ENCODE measurements at regions not wholly inside any gene's neighbourhood (a gene's known extent, or its start where the extent isn't known, plus 50 kb on each side); places are given as distances from the start of the nearest gene placed in this dataset.

DNA sequence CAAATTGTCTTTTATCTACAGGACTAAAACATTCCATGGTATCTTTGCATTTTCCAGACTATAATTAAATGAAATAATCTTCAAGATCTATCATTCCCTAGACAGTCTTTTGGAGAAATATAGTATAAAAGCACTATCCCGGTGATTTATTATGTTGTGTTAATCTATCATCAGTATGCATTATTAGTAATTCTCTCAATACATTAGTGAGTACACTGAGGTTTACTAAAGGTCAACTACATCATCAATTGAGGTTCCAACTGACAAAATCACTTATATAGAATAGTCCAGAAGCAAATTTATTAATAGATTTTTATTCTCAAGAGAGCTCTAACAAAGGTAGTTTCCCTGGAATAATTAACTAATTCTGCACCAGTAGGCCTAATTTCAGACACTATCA lies 169.6 kb downstream of the KCNA4 start:
- no peaks in the 10 kb centered on the region for H3K36me3 ChIP-seq
- H3K27ac ChIP-seq = no peak overlapping the region
- no peaks in the 10 kb centered on the region for H3K27me3 ChIP-seq (ENCODE audit: insufficient read depth, low read depth, severe bottlenecking)
- DNase-seq = no peak
- H3K4me3 ChIP-seq (ENCODE audit: low read depth, low read length) = no peak overlapping the region
- H3K9me3 ChIP-seq (ENCODE audit: severe bottlenecking) = no peaks in the 10 kb centered on the region
- TF ChIP-seq, protein P1, sequence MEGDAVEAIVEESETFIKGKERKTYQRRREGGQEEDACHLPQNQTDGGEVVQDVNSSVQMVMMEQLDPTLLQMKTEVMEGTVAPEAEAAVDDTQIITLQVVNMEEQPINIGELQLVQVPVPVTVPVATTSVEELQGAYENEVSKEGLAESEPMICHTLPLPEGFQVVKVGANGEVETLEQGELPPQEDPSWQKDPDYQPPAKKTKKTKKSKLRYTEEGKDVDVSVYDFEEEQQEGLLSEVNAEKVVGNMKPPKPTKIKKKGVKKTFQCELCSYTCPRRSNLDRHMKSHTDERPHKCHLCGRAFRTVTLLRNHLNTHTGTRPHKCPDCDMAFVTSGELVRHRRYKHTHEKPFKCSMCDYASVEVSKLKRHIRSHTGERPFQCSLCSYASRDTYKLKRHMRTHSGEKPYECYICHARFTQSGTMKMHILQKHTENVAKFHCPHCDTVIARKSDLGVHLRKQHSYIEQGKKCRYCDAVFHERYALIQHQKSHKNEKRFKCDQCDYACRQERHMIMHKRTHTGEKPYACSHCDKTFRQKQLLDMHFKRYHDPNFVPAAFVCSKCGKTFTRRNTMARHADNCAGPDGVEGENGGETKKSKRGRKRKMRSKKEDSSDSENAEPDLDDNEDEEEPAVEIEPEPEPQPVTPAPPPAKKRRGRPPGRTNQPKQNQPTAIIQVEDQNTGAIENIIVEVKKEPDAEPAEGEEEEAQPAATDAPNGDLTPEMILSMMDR (IDR thresholded peaks at IDR 0.05; ENCODE audit: low read depth, low read length) = no peak

DNA sequence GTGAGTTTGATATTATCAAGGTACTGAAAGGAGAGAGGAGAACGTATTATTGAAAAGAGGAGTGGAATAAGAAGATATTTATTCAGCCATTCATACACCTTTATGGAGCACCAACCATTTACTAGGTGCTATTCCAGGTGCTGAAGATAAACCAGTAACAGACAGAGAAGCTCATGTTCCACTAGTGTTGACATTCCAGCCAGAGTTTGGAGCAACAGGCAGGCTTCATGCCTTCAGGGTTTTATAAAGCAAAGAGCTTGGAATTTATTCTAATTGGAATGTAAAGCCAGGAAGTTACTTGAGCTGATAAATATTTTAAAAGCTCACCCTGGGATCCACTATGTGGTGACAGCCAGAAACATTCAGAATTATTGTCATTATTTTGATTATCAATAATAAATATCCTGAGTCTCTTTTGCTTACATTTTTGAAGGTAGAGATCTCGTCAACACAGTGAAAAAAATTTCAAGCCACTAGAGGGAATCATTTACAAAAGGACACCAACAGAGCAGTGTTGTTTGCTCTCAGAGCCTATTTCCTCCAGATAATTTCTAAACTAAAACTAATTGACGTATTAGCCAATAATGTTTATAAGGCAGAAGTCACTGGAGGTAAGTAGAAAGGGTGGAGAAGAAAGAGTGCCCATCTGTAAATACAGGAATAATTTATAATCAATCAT lies 172.0 kb downstream of the KCNA4 start:
- no peak overlapping the region for H3K4me3 ChIP-seq (ENCODE audit: low read depth, low read length)
- DNase-seq = no peak
- no peak overlapping the region for H3K27ac ChIP-seq
- no peaks in the 10 kb centered on the region for H3K27me3 ChIP-seq (ENCODE audit: insufficient read depth, low read depth, severe bottlenecking)
- H3K9me3 ChIP-seq (ENCODE audit: severe bottlenecking) = no peaks in the 10 kb centered on the region
- H3K36me3 ChIP-seq = no peaks in the 10 kb centered on the region
- TF ChIP-seq, protein P1 (IDR thresholded peaks at IDR 0.05; ENCODE audit: low read depth, low read length) = no peak

DNA sequence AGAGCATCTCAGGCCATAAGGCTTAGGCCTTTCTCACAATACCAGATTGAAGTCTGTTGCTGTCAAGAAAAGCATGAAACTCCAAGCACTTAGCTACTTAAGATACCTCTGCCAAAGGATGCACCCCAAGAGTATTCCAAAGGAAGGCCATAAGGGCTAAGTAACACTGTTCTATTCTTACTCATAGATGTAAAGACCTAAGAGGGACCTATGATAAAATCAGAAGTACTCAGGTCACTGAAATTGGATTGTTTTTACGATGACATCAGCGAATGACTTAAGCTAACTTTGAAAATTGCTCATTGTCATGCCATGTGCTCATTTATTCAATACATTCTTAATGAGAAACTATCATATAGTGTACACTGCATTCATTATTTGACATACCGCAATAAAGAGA lies 172.8 kb downstream of the KCNA4 start:
- TF ChIP-seq, protein P1 (IDR thresholded peaks at IDR 0.05; ENCODE audit: low read depth, low read length) = no peak
- Histone ChIP-seq H3K9me3 (ENCODE audit: severe bottlenecking) (no peaks in the 10 kb centered on the region), H3K27me3 (ENCODE audit: insufficient read depth, low read depth, severe bottlenecking) (no peaks in the 10 kb centered on the region), H3K36me3 (no peaks in the 10 kb centered on the region), H3K27ac (no peak overlapping the region), H3K4me3 (ENCODE audit: low read depth, low read length) (no peak overlapping the region)
- no peak for DNase-seq

DNA sequence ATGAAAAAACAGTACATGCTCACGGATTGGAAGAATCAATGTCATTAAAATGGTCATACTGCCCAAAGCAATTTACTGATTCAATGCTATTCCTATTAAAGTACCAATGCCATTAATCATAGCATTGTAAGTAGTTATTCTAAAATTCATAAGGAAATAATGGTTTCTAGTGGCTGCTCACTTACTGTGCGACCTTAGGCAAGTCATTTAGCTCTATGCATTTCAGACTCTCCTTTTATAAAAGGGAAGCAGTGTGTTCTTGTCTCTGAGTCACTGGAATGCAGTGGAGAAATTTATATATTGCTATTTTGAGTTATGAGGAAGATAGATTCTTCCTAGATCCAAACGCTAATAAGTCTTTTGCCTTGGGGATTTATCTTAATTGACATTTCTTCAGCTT lies 174.8 kb downstream of the KCNA4 start:
- no peaks in the 10 kb centered on the region for H3K36me3 ChIP-seq
- TF ChIP-seq, protein P1 (IDR thresholded peaks at IDR 0.05; ENCODE audit: low read depth, low read length) = no peak
- H3K9me3 ChIP-seq (ENCODE audit: severe bottlenecking) = no peaks in the 10 kb centered on the region

DNA sequence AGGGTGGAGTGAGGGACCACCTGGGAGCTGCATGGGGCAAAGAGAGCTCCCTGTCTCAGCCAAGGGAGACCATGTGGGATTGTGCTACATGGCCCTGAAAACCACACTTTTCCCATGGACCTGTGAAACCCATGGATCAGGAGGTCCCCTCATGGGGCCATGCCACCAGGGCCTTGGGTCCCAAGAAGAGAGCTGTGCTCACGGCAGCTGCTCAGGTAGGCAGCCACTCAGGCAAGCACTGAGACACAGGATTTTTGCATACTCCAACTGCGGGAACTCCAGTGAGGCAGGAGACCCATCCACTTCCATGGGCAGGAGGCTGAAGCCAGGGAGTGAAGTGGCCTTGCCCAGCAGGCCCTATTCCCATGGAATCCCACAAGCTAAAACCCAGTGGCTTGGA lies 190.0 kb downstream of the KCNA4 start:
- Histone ChIP-seq H3K4me3 (ENCODE audit: low read depth, low read length) (no peak overlapping the region), H3K27me3 (ENCODE audit: insufficient read depth, low read depth, severe bottlenecking) (no peaks in the 10 kb centered on the region), H3K9me3 (ENCODE audit: severe bottlenecking) (no peaks in the 10 kb centered on the region), H3K36me3 (no peaks in the 10 kb centered on the region), H3K27ac (no peak overlapping the region)
- DNase-seq = no peak
- TF ChIP-seq, protein P1 (IDR thresholded peaks at IDR 0.05; ENCODE audit: low read depth, low read length) = no peak

More for the DNA sequence above, 174.8 kb downstream of the KCNA4 start:
- no peak overlapping the region for H3K27ac ChIP-seq
- no peak overlapping the region for H3K4me3 ChIP-seq (ENCODE audit: low read depth, low read length)
- no peak for DNase-seq
- H3K27me3 ChIP-seq (ENCODE audit: insufficient read depth, low read depth, severe bottlenecking) = no peaks in the 10 kb centered on the region

DNA sequence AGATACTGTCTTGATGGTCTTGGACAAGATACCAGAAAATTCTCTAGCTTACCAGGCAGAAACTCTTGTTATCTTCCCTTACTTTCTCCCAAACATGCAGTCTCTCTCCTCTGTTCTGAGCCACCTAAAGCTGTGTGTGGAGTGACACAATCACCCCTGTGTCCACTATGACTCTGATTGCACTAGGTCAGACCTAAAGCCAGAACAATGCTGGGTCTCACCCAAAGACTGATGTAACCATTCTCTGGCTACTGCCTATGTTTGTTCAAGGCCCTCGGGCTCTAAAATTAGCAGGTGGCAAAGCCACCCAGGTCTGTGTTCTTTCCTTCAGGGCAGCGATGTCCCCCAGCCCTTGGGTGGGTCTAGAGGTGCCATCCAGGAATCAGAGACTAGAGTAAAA lies 200.5 kb downstream of the KCNA4 start:
- TF ChIP-seq, protein P1 (IDR thresholded peaks at IDR 0.05; ENCODE audit: low read depth, low read length) = no peak
- no peak overlapping the region for H3K4me3 ChIP-seq (ENCODE audit: low read depth, low read length)
- H3K36me3 ChIP-seq = no peaks in the 10 kb centered on the region

More for the DNA sequence above, 200.5 kb downstream of the KCNA4 start:
- no peak for DNase-seq
- Histone ChIP-seq H3K27me3 (ENCODE audit: insufficient read depth, low read depth, severe bottlenecking) (no peaks in the 10 kb centered on the region), H3K27ac (no peak overlapping the region), H3K9me3 (ENCODE audit: severe bottlenecking) (no peaks in the 10 kb centered on the region)
